K562 (cell line): ENCODE measurements at regions not wholly inside any gene's neighbourhood (a gene's known extent, or its start where the extent isn't known, plus 50 kb on each side); places are given as distances from the start of the nearest gene placed in this dataset.

ENCODE experiments used
- ATAC-seq: fragments of 200-7000 bp; cut with Tn5 transposase; 3 replicates; pipeline ENCODE4 v1.9.1; 2020; ENCODE audit warnings: moderate library complexity
- BruUV-seq: library from RNA; stranded (reverse); fragments of 400-500 nt; replicated peaks from 2 replicates; lab custom pipeline; 2021; lab: Mats Ljungman, UMichigan
- CTCF ChIA-PET: fragments of 300-600 bp; formaldehyde crosslinking; extraction: SDS; loops from one replicate; lab custom pipeline; 2021; ENCODE audit warnings: low intra/inter-chr PET ratio; lab: Yijun Ruan, JAX
- POLR2A ChIA-PET: fragments of 300-600, 350-650 bp; sonication (Branson Sonifier 250); formaldehyde crosslinking; extraction: SDS; loops from one replicate; lab custom pipeline; 2021; ENCODE audit warnings: antibody characterized with exemption, inconsistent platforms; lab: Yijun Ruan, JAX
- DNase-seq, 4 experiments: peaks; one replicate each; pipeline versions ENCODE4 v3.0.0 to v3.0.0-alpha.2; 2011 to 2018; ENCODE audit warnings: low spot score in 3 of 4, mixed read lengths in 3 of 4; ENCODE audit errors: extremely low read depth in 1 of 4
- FAIRE-seq: peaks from 2 replicates; lab custom pipeline; 2011; peaks lifted over from hg19 to GRCh38; lab: Jason Lieb, UNC
- H2AFZ ChIP-seq: 2 replicates; pipeline ENCODE4 v1.6.0; 2011; ENCODE audit warnings: low read depth, low read length, control low read depth, inconsistent platforms
- H3K27ac ChIP-seq: fragments of 200-600 bp; 3 replicates; pipeline ENCODE4 v1.8.0; 2011; ENCODE audit warnings: low read depth, mild to moderate bottlenecking, control low read depth, inconsistent platforms, low read length, moderate library complexity, mixed read lengths; ENCODE audit errors: extremely low read depth
- H3K27me3 ChIP-seq, 2 experiments: fragments of 300-600 bp in 1 of 2; 2 replicates in 1 of 2; 3 replicates in 1 of 2; pipeline versions ENCODE4 v1.6.0 to v1.8.0; 2011; ENCODE audit warnings: inconsistent platforms in 2 of 2, low read length in 2 of 2, mild to moderate bottlenecking in 1 of 2, mixed read lengths in 1 of 2, moderate library complexity in 1 of 2; ENCODE audit not compliant: control insufficient read depth in 2 of 2, insufficient read depth in 2 of 2
- H3K36me3 ChIP-seq: fragments of 300-600 bp; 3 replicates; pipeline ENCODE4 v1.8.0; 2011; ENCODE audit warnings: mild to moderate bottlenecking, low read length, inconsistent platforms; ENCODE audit not compliant: control insufficient read depth, insufficient read depth
- H3K4me1 ChIP-seq, 2 experiments: fragments of 200-600 bp in 1 of 2; replicated peaks in 1 of 2; 2 replicates in 1 of 2; 3 replicates in 1 of 2; pipeline versions ENCODE4 v1.5.1 to v1.8.0; 2011; ENCODE audit warnings: inconsistent platforms in 2 of 2, low read length in 2 of 2, mild to moderate bottlenecking in 1 of 2, mixed read lengths in 1 of 2, moderate library complexity in 1 of 2; ENCODE audit not compliant: control insufficient read depth in 2 of 2, insufficient read depth in 2 of 2
- H3K4me2 ChIP-seq: 2 replicates; pipeline ENCODE4 v1.6.1; 2011; ENCODE audit warnings: low read length, control low read depth, inconsistent platforms, mixed read lengths; ENCODE audit not compliant: insufficient read depth
- H3K4me3 ChIP-seq: fragments of 200-600 bp; sonication (generic), shearing (Covaris generic); 2 replicates; pipeline ENCODE4 v1.5.1; 2016; ENCODE audit warnings: control low read depth, inconsistent platforms
- H3K79me2 ChIP-seq: fragments of 200-600 bp; 3 replicates; pipeline ENCODE4 v1.8.0; 2011; ENCODE audit warnings: low read length, inconsistent platforms; ENCODE audit not compliant: control insufficient read depth, insufficient read depth
- H3K9ac ChIP-seq, 2 experiments: 2 replicates each; pipeline versions ENCODE4 v1.6.0 to v1.6.1; 2011; ENCODE audit warnings: low read depth in 2 of 2, low read length in 2 of 2, control low read depth in 1 of 2, inconsistent platforms in 1 of 2, mild to moderate bottlenecking in 1 of 2, mixed read lengths in 1 of 2; ENCODE audit not compliant: insufficient read depth in 1 of 2
- H3K9me1 ChIP-seq: one replicate; pipeline ENCODE4 v1.6.0; 2011; ENCODE audit warnings: inconsistent platforms, mild to moderate bottlenecking, low read length, moderate library complexity; ENCODE audit not compliant: control insufficient read depth, insufficient read depth
- H3K9me3 ChIP-seq: replicated peaks from 2 replicates; pipeline ENCODE4 v1.5.1; 2011; ENCODE audit warnings: low read depth, low read length, inconsistent platforms; ENCODE audit not compliant: control insufficient read depth, insufficient read depth
- H4K20me1 ChIP-seq: replicated peaks from 2 replicates; pipeline ENCODE4 v1.6.1; 2011; ENCODE audit warnings: low read length, inconsistent platforms, mixed read lengths; ENCODE audit not compliant: control insufficient read depth, insufficient read depth
- CBX3 ChIP-seq, 2 experiments: IDR thresholded peaks; 1 replicate in 1 of 2; 2 replicates in 1 of 2; pipeline ENCODE4 v1.6.1; 2012; ENCODE audit warnings: inconsistent platforms in 2 of 2, low read length in 2 of 2, borderline replicate concordance in 1 of 2, control low read depth in 1 of 2
- CEBPB ChIP-seq: fragments of 450-650 bp; IDR thresholded peaks from 2 replicates; pipeline ENCODE4 v1.6.1; 2016; ENCODE audit warnings: missing genetic modification characterization, missing compliant biosample characterization
- SMARCE1 ChIP-seq: fragments of 450-650 bp; IDR thresholded peaks from 2 replicates; pipeline ENCODE4 v1.7.1; 2016; ENCODE audit warnings: mild to moderate bottlenecking
- ZNF274 ChIP-seq: IDR thresholded peaks from 2 replicates; pipeline ENCODE4 v1.6.1; 2011; ENCODE audit warnings: low read depth, mild to moderate bottlenecking, low read length, moderate library complexity, borderline replicate concordance
- ZNF384 ChIP-seq: IDR thresholded peaks from 2 replicates; pipeline ENCODE4 v1.6.1; 2012; ENCODE audit warnings: low read depth, low read length, improper control_type of control experiment
- ZNF431 ChIP-seq: sonication (generic); formaldehyde crosslinking; IDR thresholded peaks from 2 replicates; pipeline ENCODE4 v1.8.0; 2022; ENCODE audit warnings: mild to moderate bottlenecking, missing genetic modification reagents
- WGBS: fragments of 100-300 bp; shearing (Covaris generic); methylation state at CpG from one replicate; pipeline ENCODE4 v1.1.6; 2016; ENCODE audit warnings: low coverage, mixed read lengths; ENCODE audit not compliant: insufficient coverage; ENCODE audit errors: missing lambda C conversion rate; 5-methylcytosine and 5-hydroxymethylcytosine counted together
- in situ Hi-C: fragments of 300-500 bp; cut with MboI; formaldehyde crosslinking; loops from 4 replicates; pipeline ENCODE4 v1.15.0; 2018; ENCODE audit warnings: inconsistent platforms, mixed read lengths
- intact Hi-C: fragments of 100-400 bp; cut with micrococcal nuclease; formaldehyde crosslinking; loops from 2 replicates; pipeline ENCODE4 v1.14.2; 2022
- TF ChIP-seq, protein P1 (sequence below), 2 experiments: fragments of 450-650 bp; IDR thresholded peaks; 2 replicates each; pipeline ENCODE4 v1.6.1; 2018; ENCODE audit warnings: mild to moderate bottlenecking in 2 of 2, low read depth in 1 of 2; ENCODE audit not compliant: partially characterized antibody in 2 of 2

DNA sequence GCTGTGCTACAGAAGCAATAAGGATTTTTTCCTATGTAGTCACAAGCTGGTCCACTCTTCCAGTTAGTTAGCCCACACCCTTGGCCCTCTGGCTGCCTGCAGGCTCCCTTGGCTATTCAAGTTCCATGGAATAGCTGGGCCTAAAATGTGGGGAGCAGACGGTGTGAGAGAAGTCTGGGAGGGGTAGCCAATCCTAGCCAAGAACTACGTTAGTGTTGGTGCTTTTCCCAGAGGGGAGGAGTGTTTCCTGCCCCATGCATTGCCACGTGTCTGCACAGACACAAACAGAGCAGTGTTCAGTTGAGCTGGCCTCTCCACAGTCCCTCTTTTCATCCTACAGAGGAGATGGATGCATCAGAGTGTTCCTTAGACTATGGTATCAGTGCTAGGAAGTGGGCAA is 59.0 kb upstream of the IPO9 start:
- no peak overlapping the region for H3K9ac ChIP-seq
- no peak for FAIRE-seq
- CTCF ChIA-PET: no interaction called here

DNA sequence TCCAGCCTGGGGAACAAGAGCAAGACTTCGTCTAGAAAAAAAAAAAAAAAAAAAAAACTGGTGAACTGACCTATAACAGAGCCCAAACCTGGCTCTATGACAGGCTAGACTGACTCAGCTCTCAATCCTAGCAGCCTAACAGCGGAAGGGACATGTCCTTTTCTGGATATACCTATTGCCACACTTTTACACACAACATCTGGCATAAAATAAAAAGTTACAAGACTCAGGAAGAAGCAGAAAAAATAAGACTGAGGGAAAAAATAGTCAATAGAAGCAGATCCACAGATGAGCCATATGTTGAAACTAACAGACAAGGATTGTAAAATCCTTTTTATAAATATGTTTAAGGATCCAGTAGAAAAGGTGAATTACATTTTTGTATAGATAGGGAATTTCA is 57.5 kb upstream of the IPO9 start:
- Histone ChIP-seq H3K27ac (no peak overlapping the region), H3K9me3 (no peaks in the 10 kb centered on the region), H3K9me1 (no peaks in the 10 kb centered on the region), H2AFZ (no peak overlapping the region), H3K79me2 (no peaks in the 10 kb centered on the region), H3K4me1 (no peaks in the 10 kb centered on the region; a peak in 2 of 5 replicates), H3K4me3 (no peak overlapping the region), H3K4me2 (no peak overlapping the region), H4K20me1 (no peaks in the 10 kb centered on the region), H3K9ac (no peak overlapping the region), H3K36me3 (no peaks in the 10 kb centered on the region), H3K27me3 (no peaks in the 10 kb centered on the region; a peak in 1 of 5 replicates)
- no peak for FAIRE-seq
- intact Hi-C loops (no loop called here), in situ Hi-C loops (no loop called here)
- 25% methylated on average over 2 of the region's 2 CpGs for WGBS
- no TSS peak for BruUV-seq
- no peak for DNase-seq
- TF ChIP-seq CBX3 (IDR thresholded peaks at IDR 0.05; ENCODE audit: borderline replicate concordance in 1 of 2, low read length in 2 of 2): 0 out of 3 replicates have a peak, but pooled peaks of 1 of the 2 experiments have one; percentile 45
- TF ChIP-seq ZNF431 (CRISPR knock-in tag): no peak
- TF ChIP-seq CEBPB (tag): peak; percentile 33; the same call in 1 of the 2 replicates
- TF ChIP-seq, protein P1, sequence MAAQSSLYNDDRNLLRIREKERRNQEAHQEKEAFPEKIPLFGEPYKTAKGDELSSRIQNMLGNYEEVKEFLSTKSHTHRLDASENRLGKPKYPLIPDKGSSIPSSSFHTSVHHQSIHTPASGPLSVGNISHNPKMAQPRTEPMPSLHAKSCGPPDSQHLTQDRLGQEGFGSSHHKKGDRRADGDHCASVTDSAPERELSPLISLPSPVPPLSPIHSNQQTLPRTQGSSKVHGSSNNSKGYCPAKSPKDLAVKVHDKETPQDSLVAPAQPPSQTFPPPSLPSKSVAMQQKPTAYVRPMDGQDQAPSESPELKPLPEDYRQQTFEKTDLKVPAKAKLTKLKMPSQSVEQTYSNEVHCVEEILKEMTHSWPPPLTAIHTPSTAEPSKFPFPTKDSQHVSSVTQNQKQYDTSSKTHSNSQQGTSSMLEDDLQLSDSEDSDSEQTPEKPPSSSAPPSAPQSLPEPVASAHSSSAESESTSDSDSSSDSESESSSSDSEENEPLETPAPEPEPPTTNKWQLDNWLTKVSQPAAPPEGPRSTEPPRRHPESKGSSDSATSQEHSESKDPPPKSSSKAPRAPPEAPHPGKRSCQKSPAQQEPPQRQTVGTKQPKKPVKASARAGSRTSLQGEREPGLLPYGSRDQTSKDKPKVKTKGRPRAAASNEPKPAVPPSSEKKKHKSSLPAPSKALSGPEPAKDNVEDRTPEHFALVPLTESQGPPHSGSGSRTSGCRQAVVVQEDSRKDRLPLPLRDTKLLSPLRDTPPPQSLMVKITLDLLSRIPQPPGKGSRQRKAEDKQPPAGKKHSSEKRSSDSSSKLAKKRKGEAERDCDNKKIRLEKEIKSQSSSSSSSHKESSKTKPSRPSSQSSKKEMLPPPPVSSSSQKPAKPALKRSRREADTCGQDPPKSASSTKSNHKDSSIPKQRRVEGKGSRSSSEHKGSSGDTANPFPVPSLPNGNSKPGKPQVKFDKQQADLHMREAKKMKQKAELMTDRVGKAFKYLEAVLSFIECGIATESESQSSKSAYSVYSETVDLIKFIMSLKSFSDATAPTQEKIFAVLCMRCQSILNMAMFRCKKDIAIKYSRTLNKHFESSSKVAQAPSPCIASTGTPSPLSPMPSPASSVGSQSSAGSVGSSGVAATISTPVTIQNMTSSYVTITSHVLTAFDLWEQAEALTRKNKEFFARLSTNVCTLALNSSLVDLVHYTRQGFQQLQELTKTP (IDR thresholded peaks at IDR 0.05; ENCODE audit: low read depth in 1 of 2, partially characterized antibody in 2 of 2): peak in 1 of 2 experiments; percentile 99
- TF ChIP-seq ZNF384: 0 out of 2 replicates have a peak, but pooled peaks have one; percentile 7
- ChIA-PET POLR2A (no interaction called here), CTCF (no interaction called here)
- no peak for ATAC-seq

More for the DNA sequence above, 59.0 kb upstream of the IPO9 start:
- no peaks in the 10 kb centered on the region; a peak in 1 of 5 replicates for H3K27me3 ChIP-seq
- H3K79me2 ChIP-seq: no peaks in the 10 kb centered on the region
- no peak overlapping the region for H3K4me2 ChIP-seq
- DNase-seq (no peak), ATAC-seq (no peak)
- intact Hi-C loops: no loop called here
- POLR2A ChIA-PET: interaction anchor here (0.7 to 1.2 kb wide), 4 partner anchors 8 to 373 kb away, joined by 3 to 5 read pairs (median 4); no protein-coding TSS in a partner anchor
- no peak overlapping the region for H3K4me3 ChIP-seq
- no peaks in the 10 kb centered on the region for H3K36me3 ChIP-seq
- in situ Hi-C loops: no loop called here
- BruUV-seq: no TSS peak
- H3K27ac ChIP-seq: no peak overlapping the region
- WGBS: 9% methylated on average over 3 of the region's 3 CpGs
- TF ChIP-seq ZNF274 (no peak), SMARCE1 (no peak)
- H3K9me3 ChIP-seq: no peaks in the 10 kb centered on the region
- no peaks in the 10 kb centered on the region for H4K20me1 ChIP-seq
- H3K9me1 ChIP-seq: no peaks in the 10 kb centered on the region
- no peak overlapping the region for H2AFZ ChIP-seq
- no peaks in the 10 kb centered on the region; a peak in 2 of 5 replicates for H3K4me1 ChIP-seq
